ENCODE measurements at regions not wholly inside any gene's neighbourhood (a gene's known extent, or its start where the extent isn't known, plus 50 kb on each side); places are given as distances from the start of the nearest gene placed in this dataset.

- POLR2A ChIA-PET (ENCODE audit: low non-redundant PET), result no interaction called here
- no peak for DNase-seq (ENCODE audit: low spot score)
- intact Hi-C loops (cut with micrococcal nuclease; ENCODE audit: unreplicated experiment), result no loop called here
These were observed 265.5 kb upstream of the CCL2 start for GRCh38 chr17:33989361-33990148.

GRCh38 chr17:33990943-33991706 lies 264.0 kb upstream of the CCL2 start:
- no peak overlapping the region for H3K27ac ChIP-seq (ENCODE audit: low read depth, low read length, poor library complexity, severe bottlenecking)
- no peaks in the 10 kb centered on the region for H3K27me3 ChIP-seq (replicated peaks; ENCODE audit: insufficient read depth, low read depth, low read length, poor library complexity)
- no peaks in the 10 kb centered on the region for H3K36me3 ChIP-seq (ENCODE audit: insufficient read depth, low read length, poor library complexity, severe bottlenecking)
- CTCF ChIA-PET, result no interaction called here
- BruUV-seq (replicated peaks), result no TSS peak
- POLR2A ChIA-PET (ENCODE audit: low non-redundant PET), result no interaction called here
- no peaks in the 10 kb centered on the region for H3K4me1 ChIP-seq (ENCODE audit: insufficient read depth, low read length, poor library complexity, severe bottlenecking)
- intact Hi-C loops (cut with micrococcal nuclease; ENCODE audit: unreplicated experiment), result no loop called here
- H3K9me3 ChIP-seq (ENCODE audit: low read depth, low read length, poor library complexity, severe bottlenecking), result no peaks in the 10 kb centered on the region
- H3K4me3 ChIP-seq (ENCODE audit: low read depth, low read length, poor library complexity, severe bottlenecking), result no peak overlapping the region
- DNase-seq (ENCODE audit: low spot score), result peak; percentile 45
- TF ChIP-seq EZH2 (IDR thresholded peaks at IDR 0.05; ENCODE audit: borderline replicate concordance, low read depth, low read length, poor library complexity, severe bottlenecking), result no peak
- TF ChIP-seq, protein P1, sequence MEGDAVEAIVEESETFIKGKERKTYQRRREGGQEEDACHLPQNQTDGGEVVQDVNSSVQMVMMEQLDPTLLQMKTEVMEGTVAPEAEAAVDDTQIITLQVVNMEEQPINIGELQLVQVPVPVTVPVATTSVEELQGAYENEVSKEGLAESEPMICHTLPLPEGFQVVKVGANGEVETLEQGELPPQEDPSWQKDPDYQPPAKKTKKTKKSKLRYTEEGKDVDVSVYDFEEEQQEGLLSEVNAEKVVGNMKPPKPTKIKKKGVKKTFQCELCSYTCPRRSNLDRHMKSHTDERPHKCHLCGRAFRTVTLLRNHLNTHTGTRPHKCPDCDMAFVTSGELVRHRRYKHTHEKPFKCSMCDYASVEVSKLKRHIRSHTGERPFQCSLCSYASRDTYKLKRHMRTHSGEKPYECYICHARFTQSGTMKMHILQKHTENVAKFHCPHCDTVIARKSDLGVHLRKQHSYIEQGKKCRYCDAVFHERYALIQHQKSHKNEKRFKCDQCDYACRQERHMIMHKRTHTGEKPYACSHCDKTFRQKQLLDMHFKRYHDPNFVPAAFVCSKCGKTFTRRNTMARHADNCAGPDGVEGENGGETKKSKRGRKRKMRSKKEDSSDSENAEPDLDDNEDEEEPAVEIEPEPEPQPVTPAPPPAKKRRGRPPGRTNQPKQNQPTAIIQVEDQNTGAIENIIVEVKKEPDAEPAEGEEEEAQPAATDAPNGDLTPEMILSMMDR (conservative IDR thresholded peaks at IDR 0.05; ENCODE audit: low read depth, low read length), result no peak

More at GRCh38 chr17:33989361-33990148, 265.5 kb upstream of the CCL2 start:
- no peak overlapping the region for H3K27ac ChIP-seq (ENCODE audit: low read depth, low read length, poor library complexity, severe bottlenecking)
- no peaks in the 10 kb centered on the region for H3K4me1 ChIP-seq (ENCODE audit: insufficient read depth, low read length, poor library complexity, severe bottlenecking)
- no peak for TF ChIP-seq EZH2 (IDR thresholded peaks at IDR 0.05; ENCODE audit: borderline replicate concordance, low read depth, low read length, poor library complexity, severe bottlenecking)
- TF ChIP-seq, protein P1 (conservative IDR thresholded peaks at IDR 0.05; ENCODE audit: low read depth, low read length), result no peak
- CTCF ChIA-PET, result no interaction called here
- no peaks in the 10 kb centered on the region for H3K9me3 ChIP-seq (ENCODE audit: low read depth, low read length, poor library complexity, severe bottlenecking)
- H3K27me3 ChIP-seq (replicated peaks; ENCODE audit: insufficient read depth, low read depth, low read length, poor library complexity), result no peaks in the 10 kb centered on the region
- BruUV-seq (replicated peaks), result no TSS peak
- H3K36me3 ChIP-seq (ENCODE audit: insufficient read depth, low read length, poor library complexity, severe bottlenecking), result no peaks in the 10 kb centered on the region
- no peak overlapping the region for H3K4me3 ChIP-seq (ENCODE audit: low read depth, low read length, poor library complexity, severe bottlenecking)

- ChIA-PET CTCF (no interaction called here), POLR2A (ENCODE audit: low non-redundant PET) (no interaction called here)
- no peaks in the 10 kb centered on the region for H3K9me3 ChIP-seq (ENCODE audit: low read depth, low read length, poor library complexity, severe bottlenecking)
- no peaks in the 10 kb centered on the region for H3K4me1 ChIP-seq (ENCODE audit: insufficient read depth, low read length, poor library complexity, severe bottlenecking)
- DNase-seq (ENCODE audit: low spot score), result no peak
- H3K4me3 ChIP-seq (ENCODE audit: low read depth, low read length, poor library complexity, severe bottlenecking), result no peak overlapping the region
- no peaks in the 10 kb centered on the region for H3K27me3 ChIP-seq (replicated peaks; ENCODE audit: insufficient read depth, low read depth, low read length, poor library complexity)
- TF ChIP-seq, protein P1 (conservative IDR thresholded peaks at IDR 0.05; ENCODE audit: low read depth, low read length), result no peak
- TF ChIP-seq EZH2 (IDR thresholded peaks at IDR 0.05; ENCODE audit: borderline replicate concordance, low read depth, low read length, poor library complexity, severe bottlenecking), result no peak
- no peak overlapping the region for H3K27ac ChIP-seq (ENCODE audit: low read depth, low read length, poor library complexity, severe bottlenecking)
- intact Hi-C loops (cut with micrococcal nuclease; ENCODE audit: unreplicated experiment), result no loop called here
- no TSS peak for BruUV-seq (replicated peaks)
- no peaks in the 10 kb centered on the region for H3K36me3 ChIP-seq (ENCODE audit: insufficient read depth, low read length, poor library complexity, severe bottlenecking)
These were observed 263.0 kb upstream of the CCL2 start for GRCh38 chr17:33992113-33992512.
